HG03457 (cell line): ENCODE measurements at regions not wholly inside any gene's neighbourhood (a gene's known extent, or its start where the extent isn't known, plus 50 kb on each side); places are given as distances from the start of the nearest gene placed in this dataset.

Experiments used
- ATAC-seq: cut with Tn5 transposase; IDR thresholded peaks from one replicate; pipeline ENCODE4 v1.9.1; 2021; ENCODE audit warnings: moderate number of reproducible peaks; ENCODE audit not compliant: unreplicated experiment

DNA sequence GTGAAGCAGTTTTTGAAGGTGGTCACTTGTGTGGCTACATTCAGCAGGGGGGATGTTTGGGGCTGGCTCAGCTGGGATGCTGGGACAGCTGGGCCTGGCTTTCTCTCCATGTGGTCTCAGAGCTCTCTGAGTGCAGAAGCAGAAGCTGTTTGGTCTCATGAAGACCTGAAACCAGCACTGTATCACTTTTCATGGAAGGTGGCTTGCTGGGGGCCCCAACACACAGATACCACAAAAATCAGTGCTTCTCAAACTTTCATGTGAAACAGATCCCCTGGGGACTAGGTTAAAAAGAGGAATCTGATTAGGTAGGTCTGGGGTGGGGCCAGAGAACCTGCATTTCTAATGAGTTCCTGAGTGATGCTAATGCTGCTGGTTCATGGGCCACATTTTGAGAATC lies 347.3 kb downstream of the DHX35 start:
- ATAC-seq: no peak

DNA sequence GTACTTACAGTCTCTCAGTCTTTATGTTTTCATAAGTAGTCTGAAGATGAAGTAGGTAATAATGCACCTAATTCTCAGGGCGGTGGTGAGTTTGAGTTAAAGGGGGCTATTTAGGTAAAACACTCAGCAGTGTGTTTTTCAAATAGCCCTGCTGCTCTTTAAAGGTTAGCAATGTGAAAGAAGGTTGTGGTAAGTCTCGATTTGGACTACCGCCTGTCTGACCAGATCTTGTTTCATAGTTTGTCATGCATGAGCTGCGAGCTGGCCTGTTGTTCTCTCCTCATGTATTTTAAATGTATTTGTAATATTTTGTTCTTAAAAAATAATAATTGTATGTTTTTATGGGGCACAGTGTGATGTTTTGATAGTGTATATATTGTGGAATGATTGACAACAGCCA lies 340.2 kb downstream of the DHX35 start:
- ATAC-seq: no peak

- no peak for ATAC-seq
These were observed 337.6 kb downstream of the DHX35 start for GRCh38 chr20:39299783-39300182.

DNA sequence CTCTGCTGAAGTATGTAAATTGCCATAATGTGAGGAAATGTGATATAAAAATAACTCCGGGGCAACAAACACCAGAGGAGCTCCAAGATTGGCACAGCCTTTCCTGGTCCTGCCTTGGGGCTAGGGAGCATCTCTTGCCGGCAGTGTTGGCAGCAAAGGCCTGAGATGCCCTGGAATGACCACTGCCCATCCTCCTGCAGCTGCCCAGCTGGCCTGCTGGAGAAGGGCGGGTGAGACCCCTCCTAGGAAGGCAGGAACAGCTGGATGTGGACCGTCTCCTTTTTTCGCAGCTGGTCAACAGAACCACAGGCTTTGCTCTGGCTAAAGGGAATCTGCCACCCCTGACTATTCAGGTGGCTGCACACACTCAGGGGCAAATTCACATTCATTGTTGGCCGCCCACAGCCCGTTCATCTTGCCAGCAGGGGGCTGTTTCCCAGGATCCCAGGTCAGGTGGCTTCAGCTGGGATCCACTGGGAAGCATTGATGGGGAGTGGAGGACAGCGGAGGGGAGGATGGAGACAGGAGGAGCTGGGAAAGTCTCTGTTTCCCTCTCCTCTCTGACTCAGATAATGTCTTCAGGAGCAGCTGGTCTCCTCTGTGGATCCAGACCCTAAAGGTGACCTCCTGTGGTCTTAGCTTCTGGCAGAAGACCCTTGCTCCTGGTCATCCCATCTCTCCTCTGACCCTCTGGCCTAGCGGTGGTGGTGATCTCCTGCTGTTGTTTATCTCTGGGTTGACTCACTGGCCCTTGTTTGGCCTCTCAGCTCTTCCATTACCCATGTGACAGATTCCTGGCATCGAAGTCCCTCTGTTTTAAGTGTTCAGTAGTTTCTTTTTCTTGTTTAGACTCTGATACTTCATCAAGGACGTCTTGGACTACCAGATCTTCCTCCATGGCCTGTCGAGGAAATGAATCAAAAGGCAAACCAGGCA lies 336.7 kb downstream of the DHX35 start:
- ATAC-seq: no peak

GRCh38 chr20:39298121-39298520 lies 336.0 kb downstream of the DHX35 start:
- no peak for ATAC-seq

DNA sequence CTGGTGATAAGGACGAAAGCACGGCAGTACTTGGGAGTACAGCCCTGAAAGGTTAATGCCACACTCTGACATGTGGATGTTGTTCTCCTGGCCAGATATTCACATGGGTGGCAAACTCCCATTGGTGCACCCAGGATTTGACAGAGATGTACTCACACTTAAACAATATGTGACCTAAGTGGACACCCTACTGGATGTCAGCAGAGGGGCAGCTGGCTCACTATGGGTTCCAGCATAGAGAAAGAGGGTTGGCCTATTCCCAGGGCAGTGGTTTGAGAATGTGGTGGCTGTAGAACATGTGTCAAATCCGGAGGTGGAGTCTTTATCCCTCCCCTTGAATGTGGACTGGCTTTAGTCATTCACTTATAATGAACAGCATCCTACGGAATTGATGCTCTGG lies 333.2 kb downstream of the DHX35 start:
- no peak for ATAC-seq

GRCh38 chr20:39294137-39294725 lies 332.1 kb downstream of the DHX35 start:
- no peak for ATAC-seq

- no peak for ATAC-seq
These were observed 330.1 kb downstream of the DHX35 start for GRCh38 chr20:39292193-39292736.

- no peak for ATAC-seq
These were observed 329.2 kb downstream of the DHX35 start for GRCh38 chr20:39291301-39291700.

- ATAC-seq: no peak
These were observed 328.4 kb downstream of the DHX35 start for GRCh38 chr20:39290575-39290974.

GRCh38 chr20:39289831-39290230 lies 327.7 kb downstream of the DHX35 start:
- no peak for ATAC-seq

- ATAC-seq: no peak
These were observed 327.2 kb downstream of the DHX35 start for GRCh38 chr20:39289316-39289715.

GRCh38 chr20:39283464-39283863 lies 321.3 kb downstream of the DHX35 start:
- no peak for ATAC-seq

DNA sequence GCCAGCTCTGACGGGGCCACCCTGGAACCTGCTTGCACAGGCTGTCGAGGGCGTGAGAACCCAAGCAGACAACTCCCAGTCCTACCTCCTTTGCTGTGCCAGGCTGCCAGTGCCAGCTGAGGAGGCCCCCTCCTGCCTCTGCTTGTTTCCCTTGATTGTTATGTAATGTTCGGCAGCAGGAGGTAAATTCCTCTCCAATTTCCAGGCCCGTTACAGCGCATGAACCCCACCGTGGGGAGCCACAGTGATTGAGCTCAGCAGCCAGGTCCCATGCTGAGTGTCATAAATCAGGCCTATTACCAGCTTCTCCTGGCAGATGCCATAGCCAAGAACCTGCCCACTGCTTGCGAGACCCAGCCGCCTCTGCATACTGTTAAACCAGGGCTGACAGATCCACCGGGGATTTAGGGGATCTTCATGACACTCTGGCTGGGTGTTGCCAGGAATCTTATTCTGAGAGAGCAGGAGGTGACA lies 320.5 kb downstream of the DHX35 start:
- no peak for ATAC-seq

DNA sequence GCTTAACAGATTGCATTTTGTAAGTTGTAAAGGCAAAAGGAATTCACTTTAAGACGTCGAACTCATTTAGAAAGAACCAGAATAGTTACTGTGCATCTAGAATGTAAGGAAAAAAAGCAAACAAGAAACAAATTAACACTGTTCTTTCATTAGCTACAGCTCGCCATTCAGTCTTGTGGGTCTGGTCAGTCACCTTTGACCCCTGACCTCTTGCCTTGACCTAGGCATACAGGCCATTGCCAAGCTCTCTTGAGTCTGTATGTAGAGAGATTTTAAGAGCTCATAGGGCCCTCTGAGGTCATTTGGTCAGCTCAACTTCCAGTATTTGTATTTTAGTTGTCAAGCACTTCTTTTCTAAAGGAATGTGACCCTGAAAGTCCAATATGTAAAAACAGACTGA lies 318.7 kb downstream of the DHX35 start:
- ATAC-seq: no peak

GRCh38 chr20:39278230-39278788 lies 316.2 kb downstream of the DHX35 start:
- no peak for ATAC-seq

GRCh38 chr20:39277185-39277584 lies 315.0 kb downstream of the DHX35 start:
- ATAC-seq: no peak

DNA sequence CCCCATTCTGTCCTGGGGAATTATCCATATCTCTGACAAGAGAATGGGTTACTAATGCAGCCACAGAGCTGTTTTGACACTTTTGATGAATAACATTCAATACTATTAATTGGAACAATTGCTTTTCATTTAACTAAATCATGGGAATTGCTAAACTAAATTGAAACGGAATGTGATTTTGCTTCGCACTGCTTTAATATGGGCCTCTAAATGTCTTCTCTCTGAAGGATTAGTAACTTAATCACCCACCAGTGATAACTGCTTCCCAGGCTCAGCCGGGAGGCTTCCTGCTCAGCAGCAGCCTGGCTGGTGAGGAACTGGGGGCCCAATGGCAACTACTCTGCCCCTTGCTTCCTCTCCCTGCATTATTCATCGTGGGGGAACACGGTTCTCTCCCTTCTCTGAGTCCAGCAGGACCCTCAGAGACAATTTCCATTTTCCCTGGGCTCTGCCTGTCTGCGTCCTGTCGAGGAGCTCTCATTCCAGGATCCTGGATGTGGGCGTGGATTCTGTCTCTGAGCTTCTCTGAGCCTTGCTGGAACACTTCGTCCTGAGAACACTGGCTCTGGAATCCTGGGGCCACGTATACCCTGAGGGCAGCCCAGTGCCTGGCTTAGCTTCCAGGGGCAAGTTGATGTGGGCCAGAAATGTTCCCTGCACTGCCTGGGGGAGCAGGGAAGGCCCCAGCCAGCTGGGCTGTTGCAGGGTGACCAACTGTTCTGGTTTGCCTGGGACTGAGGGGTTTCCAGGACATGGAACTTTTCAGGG lies 308.9 kb downstream of the DHX35 start:
- ATAC-seq: no peak

GRCh38 chr20:39269493-39270217 lies 307.5 kb downstream of the DHX35 start:
- ATAC-seq: no peak

DNA sequence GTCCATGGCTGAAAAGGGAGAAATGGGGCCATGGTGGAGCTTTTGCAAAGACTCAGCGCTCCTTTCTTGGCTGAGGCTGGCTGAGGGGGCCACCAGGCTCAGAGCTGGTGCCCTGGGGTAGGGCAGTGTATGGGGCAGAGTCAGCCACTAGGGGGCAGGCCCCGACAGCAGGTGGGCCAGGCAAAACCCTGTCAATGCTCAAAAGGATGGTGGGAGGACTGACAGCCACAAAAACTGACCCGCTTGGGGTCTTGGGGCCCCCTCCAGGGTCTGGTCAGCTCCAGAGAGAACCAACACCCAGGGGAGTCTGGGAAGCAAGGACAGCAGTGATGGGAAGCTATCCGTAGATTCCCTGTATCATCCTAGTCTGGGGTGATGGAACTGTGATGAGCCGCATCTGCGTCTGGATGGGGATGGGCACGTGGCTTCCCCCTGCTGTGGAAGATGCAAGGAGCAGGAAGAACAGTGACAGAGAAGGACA lies 306.9 kb downstream of the DHX35 start:
- ATAC-seq: no peak
